ENCODE measurements at regions not wholly inside any gene's neighbourhood (a gene's known extent, or its start where the extent isn't known, plus 50 kb on each side); places are given as distances from the start of the nearest gene placed in this dataset.

DNA sequence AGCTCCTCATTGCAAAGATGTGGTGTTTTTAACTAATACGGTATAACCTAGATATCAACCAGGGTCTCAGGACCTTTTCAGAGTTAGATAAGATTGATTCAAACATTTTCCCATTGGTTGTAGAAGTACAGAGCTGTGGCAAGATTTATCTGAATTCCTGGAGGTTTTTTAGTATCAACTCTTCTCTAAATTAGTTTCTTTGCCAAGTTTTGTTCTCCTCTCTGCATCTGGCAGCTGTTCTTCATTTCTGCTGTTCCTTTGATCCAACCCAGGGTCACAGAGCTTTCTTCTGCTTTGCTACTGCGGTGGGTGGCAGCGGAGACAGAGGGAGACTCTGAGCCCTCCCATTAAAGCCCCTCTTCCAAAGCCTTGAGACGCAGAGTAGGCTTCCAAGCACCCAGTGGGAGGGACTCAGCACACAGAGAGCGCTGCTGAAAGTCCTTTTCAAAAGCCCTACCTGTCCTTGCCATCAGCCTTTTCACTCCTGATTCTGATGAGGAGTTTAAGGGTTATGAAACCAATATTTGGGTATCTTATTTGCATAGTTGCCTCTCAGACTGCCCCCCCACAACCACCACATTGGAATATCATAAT, 146.3 kb upstream of the EEPD1 start:
- DNase-seq (ENCODE audit: low spot score): no peak

DNA sequence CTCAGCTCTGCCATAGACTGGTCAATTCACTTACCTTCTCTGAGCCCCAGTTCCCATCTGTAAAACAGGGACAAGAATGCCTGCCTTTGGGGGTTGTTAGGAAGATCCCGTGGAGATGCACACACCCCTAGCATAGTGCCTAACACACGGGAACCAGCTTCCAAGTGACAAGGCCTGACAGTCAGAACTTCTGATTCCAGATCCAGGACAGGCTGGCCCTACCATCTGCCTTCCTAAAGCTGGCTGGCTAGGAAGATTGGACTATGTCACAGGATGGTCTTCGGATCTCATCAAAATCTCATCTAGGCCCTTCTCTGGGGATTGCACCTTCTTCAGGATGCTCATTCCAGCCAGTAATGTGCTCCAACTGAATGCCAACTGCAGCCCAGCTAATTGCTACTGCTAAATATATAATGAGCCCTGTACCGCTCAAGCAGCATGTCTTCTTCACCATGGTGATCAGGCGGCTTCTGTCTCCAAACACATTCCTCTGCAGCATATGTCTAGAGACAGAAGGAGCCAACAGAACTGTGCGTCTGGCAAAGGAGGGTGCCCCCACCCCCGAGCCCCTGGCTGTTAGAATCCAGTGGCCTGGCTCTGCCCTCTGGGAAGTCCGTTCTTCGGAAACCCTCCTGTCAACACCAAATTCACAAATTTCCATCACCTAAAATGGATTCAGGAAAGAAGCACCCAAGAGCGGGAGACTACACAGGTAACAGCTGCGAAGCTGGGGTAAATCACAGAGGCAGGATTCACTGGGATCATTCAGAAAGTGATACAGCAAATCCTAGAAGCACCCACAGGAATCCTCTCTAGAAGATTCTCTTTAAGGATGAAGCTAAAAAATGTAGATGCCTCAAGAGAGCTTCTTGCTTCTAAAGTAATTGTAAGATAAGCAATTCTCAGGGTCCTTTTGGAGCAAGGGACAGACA, 142.1 kb upstream of the EEPD1 start:
- no peak for DNase-seq (ENCODE audit: low spot score)

DNA sequence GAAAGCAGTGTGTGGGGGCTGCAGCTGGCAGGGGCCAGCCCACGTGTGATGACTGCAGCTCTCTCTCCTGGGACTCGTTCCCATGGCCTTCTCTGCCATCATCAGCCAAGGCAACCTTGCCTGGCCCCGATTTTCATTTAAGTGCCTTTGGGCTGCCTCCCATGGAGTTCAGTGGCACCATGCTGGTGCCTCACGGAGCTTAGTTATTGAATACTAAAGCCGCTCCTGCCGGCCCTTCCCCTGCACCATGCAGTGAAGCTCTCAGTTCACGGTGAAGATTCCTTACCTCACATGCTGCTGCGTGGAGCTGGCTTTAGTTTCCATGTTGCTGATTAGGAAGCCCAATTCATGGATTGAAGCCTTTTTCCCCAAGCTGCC, 141.5 kb upstream of the EEPD1 start:
- DNase-seq (ENCODE audit: low spot score): no peak

DNA sequence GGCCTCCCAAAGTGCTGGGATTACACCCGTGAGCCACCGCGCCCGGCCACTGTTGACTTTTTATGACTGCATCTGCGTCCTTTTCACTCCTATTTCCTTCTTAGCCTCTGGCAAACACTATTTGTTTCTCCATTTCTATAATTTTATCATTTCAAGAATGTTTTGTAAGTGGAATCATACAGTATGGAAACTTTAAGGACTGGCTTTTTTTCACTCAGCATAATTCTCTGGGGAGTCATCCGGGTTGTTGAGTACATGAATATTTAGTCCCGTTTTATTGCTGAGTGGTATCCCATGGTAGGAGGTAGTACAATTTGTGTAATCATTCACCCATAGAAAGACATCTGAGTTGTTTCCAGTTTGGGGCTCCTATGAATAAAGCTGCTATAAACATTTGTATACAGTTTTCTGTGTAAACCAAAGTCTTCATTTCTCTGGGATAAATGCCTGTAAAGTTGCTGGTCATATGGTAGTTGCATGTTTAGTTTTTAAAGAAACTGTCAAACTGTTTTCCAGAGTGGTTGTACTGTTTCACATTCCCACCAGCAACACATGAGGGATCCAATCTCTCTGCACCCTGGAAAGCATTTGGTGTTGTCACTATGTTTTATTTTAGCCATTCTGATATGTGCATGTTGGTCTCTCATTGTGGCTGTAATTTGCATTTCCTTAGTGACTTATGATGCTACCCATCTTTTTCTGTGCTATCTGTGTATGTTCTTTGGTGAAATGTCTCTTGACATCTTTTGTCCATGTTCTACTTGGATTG, 139.6 kb upstream of the EEPD1 start:
- no peak for DNase-seq (ENCODE audit: low spot score)

DNA sequence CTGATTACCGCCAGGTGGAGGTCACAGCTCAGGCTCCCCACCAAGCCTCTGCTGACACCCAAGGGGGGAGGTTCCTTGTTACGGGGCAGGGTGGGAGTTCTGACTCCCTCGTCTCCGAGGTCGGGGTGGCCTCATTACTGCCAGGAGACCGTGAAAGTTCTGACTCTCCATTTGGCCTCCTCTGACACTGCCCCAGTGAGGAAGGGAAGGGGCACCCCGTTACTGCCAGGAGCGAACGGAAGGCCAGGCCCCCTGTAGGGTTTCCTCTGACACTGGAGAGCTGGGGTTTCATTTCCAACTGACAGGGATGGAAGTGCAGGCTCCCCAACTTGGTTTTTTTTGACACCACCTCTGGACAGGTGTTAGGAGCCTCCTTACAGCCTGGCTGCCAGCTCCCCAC, 138.1 kb upstream of the EEPD1 start:
- no peak for DNase-seq (ENCODE audit: low spot score)

DNA sequence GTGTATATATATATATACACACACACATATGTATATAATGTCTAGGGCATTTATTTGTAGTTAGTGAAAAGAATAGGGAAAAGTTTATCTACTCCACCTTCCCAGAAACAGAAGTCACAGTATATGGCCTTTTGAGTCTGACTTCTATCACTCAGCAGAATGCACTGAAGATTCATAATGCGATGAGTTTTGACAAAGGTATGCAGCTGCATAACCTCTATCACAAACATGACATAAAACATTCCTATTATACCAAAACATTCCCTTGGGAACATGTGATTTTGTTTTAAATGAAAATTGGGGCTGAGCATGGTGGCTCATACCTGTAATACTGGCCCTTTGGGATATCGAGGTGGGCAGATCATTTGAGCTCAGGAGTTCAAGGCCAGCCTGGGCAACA, 137.3 kb upstream of the EEPD1 start:
- no peak for DNase-seq (ENCODE audit: low spot score)

DNA sequence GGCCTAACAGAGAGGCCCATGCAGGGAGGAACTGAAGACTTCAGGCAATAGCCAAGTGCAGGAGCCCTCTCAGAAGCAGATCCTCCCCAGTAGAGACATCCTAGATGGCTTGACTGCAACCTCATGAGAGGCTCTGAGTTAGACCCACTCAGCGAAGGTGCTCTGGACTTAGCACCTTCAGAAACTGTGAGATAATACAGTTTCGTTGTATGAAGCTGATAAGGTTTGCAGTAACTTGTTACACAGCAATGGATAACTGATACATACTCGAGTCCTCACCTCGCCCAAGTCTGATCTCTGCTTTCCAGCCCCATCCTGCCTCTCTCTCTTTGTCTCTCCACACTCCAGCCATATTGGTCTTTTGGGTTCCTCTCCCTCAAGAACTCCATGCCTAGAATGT, 136.4 kb upstream of the EEPD1 start:
- DNase-seq (ENCODE audit: low spot score): no peak

DNA sequence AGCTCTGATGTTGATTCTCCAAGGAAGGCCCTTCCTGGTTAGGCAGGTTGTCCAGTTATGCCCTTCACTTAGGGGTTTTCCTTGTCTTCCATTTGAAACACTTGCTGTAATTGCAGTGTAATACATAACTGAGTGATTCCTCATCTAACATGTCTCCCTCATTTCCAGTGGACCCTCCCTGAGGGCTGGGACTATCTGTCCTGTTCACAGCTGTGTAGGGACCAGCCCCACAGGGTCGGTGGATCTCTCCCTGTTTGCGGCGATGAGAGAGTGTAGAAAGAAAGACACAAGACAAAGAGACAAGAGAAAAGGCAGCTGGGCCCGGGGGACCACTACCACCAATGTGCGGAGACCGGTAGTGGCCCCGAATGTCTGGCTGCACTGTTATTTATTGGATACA, 135.9 kb upstream of the EEPD1 start:
- no peak for DNase-seq (ENCODE audit: low spot score)

DNA sequence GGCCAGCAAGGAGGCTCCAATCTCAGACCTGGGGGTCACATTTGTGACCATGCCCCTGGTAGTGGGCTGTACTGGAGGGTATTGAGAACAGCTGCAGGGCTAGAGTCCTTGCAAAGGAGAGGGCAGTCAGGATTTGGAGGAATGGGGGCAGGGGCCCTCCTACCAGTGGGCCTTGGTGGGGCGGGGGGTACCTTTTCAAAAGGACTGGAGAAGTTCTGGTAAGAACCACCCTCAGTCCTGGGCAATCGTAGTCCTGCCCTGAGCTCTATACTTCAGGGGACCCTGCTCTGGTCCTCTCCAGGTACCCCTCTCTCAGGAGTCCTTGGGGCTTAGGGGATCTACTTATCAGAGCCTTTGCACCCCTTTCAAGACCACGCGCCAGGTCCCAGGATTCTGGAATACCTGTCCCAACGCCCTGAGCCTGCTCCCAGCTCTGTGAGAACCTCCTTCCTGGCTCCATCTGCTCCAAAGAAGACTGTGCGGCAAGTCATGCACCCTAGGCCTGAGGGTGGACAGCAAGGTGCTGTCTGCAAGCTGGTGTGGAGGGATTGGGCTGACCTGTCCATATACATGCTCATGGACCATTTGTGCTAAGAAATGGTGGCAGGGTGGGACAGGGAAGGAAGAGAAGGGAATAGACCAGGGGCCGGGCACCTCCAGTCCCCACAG, 134.1 kb upstream of the EEPD1 start:
- DNase-seq (ENCODE audit: low spot score): no peak

DNA sequence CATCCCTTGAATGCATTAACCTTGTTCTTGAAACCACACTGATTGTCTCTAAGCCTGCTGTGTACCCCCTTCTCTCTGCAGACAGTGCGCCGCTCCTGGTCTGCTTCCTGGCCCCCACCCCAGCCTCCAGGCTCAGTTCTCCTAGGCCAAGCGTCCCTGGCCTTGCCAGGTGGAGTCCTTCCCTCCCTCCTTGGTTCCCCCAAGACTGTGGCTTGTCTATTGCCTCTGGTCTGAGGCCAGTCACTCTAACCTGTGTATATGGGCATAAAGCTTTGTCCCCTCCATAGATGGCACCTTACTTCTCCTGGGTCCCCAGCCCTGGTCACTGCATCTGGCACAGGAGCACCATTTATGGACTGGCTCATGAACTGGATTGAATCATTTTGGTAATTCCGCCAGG, 133.5 kb upstream of the EEPD1 start:
- no peak for DNase-seq (ENCODE audit: low spot score)

DNA sequence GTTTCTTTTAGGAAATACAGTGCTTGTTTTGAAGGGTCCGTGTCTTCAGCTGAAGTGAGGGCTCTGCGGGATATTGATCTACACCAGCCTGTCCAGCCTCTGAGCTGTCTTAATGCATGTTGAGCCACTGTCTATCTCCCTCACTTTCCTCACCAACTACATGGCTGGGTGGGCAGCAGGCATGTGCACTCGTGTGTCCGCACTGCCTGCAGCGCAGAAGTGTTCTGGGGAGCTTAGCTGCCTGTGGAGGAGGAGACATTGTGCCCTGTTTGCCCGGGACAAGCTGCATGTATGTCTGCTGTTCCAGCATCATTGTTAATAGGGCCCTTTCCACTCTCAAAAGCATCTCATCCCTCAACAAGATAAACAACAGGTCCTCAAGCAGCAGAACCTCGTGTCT, 133.1 kb upstream of the EEPD1 start:
- no peak for DNase-seq (ENCODE audit: low spot score)

DNA sequence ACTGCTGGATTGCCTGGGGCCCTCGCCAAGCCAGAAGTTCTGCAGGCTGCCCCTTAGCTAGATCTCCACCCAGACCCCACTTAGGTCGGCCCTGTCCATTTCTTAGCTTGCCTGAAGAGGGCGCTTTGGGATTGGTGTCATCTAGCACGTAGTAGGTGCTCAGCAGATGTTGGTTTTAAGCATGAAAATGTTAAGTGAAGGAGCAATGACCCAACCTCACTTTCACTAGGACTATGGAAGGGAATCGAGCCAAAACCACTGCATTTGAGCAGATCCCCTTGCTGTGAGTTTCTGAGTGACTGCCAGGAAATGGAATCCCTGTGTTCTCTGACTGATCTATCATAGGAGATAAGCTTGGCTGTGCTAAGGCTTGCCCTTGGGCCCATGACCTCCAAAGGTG, 131.7 kb upstream of the EEPD1 start:
- DNase-seq (ENCODE audit: low spot score): no peak

DNA sequence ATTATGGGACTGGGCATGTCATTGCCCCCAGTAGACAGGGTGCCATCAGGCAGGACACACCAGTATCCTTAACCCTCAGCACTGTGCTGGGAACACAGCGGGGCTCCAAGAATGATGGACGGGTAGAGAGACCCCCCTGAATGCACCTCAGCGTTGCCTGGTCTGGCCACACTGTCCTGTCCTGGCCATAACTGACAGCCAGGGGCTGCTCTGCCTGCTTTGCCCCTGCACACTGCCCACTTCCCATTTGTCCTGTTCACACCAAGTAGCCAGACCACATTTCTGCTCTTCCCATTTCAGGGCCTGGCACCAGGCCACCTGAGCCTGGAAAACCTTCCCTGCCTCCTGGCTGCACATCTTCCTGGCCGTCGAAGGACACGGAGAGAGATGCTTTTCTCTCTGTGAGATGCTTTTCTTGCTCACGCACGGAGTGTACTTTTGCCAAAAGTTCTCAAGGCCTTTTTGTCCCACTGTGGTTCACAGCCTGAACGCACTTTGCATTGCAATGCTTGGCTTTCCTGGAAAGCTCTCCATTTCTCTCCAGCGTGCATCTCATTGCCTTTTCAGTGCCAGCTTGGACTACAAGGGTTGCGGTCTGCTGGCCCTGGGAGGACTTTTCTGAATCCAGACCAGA, 131.0 kb upstream of the EEPD1 start:
- no peak for DNase-seq (ENCODE audit: low spot score)

DNA sequence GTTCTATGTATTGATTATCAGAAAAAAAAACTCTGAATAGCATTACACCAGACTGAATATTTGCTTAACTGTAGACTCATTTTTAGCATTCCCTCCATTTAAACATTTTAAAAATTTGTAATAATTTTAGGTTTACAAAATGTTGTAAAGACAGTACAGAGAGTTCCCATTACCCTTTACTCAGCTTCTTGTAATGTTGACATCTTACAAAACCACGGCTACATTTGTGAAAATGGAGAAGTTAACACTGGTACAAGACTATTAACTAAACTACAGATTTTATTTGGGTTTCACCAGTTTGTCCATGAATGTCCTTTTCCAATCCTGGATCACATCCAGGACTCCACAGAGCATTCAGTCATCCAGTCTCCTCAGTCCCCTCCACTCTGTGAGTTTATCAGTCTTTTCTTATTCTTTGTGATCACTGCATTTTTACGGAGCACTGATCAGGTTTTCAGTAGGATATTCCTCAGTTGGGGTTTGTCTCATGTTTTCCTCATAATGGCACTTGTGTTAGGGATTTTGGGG, 130.0 kb upstream of the EEPD1 start:
- DNase-seq (ENCODE audit: low spot score): no peak

DNA sequence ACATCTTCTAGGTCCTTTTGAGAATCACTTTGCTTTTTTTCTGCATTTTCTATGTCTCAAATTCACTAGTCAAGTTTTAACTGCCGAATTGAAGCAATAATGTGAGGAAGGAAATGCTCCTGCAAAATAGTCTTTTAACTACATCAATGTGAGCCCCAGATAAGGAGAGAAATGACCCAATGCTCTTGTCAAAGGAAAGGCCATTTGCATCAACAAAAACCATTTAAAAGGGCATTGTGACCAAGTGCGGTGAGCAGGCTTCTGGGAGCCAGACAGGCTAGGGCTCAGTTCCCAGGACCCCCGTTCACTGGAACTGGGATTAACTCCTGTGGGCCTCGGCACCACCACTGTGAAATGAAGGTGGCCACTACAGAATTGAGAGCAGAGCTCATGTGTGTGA, 127.9 kb upstream of the EEPD1 start:
- DNase-seq (ENCODE audit: low spot score): no peak

DNA sequence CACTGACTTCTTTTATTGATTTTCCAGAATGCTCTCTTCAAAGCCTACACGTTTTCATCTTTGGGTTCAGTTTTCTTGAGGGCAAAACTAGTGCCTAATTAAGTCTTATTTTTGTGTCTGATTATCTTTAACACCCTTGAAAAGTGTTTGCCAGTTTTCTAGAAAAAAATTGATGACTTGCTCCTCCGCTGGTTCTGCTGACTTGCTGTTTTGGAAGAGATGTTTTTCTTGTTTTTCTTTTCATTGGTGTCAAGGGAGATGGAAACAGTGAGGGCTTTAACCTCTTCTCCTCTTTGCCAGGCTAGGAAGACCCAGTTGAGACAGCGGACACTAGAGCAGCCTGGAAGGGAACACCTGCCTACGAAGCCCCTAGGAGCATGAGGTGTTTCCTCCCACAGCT, 123.7 kb upstream of the EEPD1 start:
- no peak for DNase-seq (ENCODE audit: low spot score)

DNA sequence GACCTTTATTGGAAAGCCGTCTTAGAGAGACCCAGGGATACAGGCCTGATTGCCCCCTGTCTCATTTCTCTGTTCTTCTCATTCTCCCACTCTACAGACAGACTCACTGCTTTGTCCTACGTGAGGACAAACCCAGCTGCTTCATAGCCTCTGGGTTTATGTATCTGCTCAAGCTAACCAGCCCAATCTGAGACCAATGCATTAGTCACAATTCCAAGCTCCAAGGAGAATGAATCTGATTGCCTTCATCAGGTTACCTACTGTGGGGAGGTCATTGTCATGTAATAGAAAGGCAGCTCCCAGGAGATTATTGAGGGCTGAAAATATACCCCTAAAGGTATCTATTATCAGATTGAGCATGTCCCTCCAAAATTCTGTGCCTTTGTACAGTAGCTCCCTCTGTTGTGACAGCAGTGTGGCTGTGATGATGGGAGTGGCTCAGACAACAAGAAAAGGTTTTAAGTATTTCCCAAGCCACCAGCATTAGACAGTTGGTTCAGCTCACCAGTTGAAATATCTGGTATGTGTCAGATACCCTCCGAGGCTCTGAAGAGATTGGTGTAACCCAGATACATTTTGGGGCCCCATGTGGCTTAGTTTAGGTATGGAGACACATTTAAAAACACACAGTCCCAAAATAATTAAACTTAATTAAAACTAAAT, 123.1 kb upstream of the EEPD1 start:
- no peak for DNase-seq (ENCODE audit: low spot score)

DNA sequence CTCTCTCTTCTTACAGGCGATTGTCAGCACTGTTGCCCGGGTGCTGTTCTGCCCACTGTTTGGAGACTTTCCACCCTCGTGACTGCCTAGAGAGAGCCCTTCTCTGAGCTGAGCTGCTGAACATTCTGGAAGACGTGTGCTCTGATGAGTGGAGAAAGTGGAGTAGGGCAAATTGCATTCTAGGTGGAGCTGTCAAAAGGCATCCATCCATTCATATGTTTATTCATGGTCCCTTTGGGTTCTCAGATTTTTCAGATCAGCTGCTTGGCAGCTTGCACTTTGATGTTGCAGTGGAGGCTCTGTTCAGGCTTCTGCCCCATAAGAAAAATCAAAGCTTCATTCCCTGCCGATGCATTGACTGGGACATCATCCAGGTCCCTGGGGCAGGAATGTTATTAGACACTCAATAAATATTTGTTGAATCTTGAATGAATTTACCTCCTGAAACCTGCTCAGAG, 120.7 kb upstream of the EEPD1 start:
- DNase-seq (ENCODE audit: low spot score): no peak

DNA sequence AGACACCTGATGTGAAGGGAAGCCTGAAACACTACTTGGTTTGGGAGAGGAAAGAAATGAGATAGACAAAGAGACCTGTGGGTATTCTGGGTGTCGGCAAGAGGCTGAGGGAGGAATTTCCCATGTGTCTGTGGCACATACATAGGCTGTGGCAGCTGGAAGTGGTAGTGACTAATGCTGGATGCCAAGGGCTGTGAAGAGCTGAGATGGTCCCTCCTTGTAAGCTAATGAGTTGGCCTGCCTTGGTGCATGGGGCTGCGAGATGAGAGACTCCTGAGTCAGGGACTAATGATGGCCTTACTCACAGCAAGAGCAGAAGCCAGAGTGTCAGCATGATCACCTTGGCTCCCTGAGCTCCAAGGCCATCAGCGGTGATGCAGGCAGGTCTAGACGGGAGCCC, 119.0 kb upstream of the EEPD1 start:
- DNase-seq (ENCODE audit: low spot score): peak; percentile 37

DNA sequence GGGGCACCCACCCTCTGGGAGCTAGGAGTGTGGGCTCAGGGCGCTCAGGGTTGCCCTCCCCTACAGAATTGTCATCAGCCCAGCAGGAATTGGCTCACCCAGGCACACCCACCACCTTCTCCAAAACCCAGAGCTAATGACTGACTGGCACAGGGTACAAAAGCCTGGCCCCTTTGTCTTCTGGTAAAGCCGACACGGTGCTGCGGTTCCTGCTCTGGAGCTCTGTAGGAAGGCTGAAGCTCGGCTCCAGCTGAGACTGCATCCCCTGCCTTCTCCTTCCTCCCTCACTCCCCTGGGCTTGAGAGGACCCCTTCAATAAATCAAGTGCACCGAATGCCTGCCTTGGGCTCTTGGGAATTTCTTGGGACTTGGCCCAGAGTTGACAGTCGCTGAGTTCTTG, 117.9 kb upstream of the EEPD1 start:
- no peak for DNase-seq (ENCODE audit: low spot score)

DNA sequence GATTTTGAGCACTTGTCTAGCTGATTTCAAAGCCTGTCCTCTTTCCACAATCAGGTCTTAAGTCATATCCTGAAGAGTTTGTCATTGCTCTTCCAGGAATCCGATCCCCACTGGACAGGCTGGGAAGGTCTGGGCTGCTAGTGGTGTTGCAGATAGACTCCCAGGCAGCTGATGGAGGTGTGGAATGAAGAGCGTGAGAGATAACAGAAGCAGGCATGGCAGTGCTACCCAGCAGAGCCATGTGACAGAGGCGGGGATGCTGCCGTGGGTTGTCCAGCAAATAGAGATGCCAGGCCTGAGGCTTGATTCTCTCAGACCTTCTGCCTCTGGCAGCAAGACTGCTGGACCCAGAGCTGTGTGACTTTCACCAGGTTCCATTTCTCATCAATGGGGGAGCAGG, 116.5 kb upstream of the EEPD1 start:
- no peak for DNase-seq (ENCODE audit: low spot score)
